ENCODE measurements at regions not wholly inside any gene's neighbourhood (a gene's known extent, or its start where the extent isn't known, plus 50 kb on each side); places are given as distances from the start of the nearest gene placed in this dataset.

GRCh38 chr12:77736219-77736965 is 94.3 kb upstream of the NAV3 start:
- no peak for TF ChIP-seq GATA3 (IDR thresholded peaks at IDR 0.05; ENCODE audit: low read depth, low read length)
- no peak for TF ChIP-seq GATA2 (IDR thresholded peaks at IDR 0.05; ENCODE audit: low read depth, low read length)

GRCh38 chr12:77734214-77734883 is 96.3 kb upstream of the NAV3 start:
- TF ChIP-seq GATA3 (IDR thresholded peaks at IDR 0.05; ENCODE audit: low read depth, low read length) = no peak
- TF ChIP-seq GATA2 (IDR thresholded peaks at IDR 0.05; ENCODE audit: low read depth, low read length) = no peak

DNA sequence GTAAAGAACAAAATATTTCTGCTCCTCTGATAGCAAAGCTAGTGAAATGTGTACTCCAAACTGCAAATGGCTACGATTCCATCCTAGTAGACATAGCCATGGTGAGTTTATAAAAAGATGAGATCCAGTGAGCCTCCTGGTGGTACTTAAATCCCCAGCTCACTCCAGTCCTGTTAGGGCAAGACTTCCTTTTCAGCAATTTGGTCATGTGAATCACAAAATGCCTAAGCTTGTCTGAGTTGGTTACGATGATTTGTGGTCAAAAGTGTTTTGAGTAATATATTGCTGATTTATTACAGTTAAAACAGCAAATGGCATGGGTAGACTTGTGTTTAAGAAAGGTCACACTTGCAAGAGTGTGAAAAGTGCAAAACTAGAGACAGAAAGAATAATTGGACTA is 102.7 kb upstream of the NAV3 start:
- TF ChIP-seq GATA3 (IDR thresholded peaks at IDR 0.05; ENCODE audit: low read depth, low read length) = no peak
- no peak for TF ChIP-seq GATA2 (IDR thresholded peaks at IDR 0.05; ENCODE audit: low read depth, low read length)

DNA sequence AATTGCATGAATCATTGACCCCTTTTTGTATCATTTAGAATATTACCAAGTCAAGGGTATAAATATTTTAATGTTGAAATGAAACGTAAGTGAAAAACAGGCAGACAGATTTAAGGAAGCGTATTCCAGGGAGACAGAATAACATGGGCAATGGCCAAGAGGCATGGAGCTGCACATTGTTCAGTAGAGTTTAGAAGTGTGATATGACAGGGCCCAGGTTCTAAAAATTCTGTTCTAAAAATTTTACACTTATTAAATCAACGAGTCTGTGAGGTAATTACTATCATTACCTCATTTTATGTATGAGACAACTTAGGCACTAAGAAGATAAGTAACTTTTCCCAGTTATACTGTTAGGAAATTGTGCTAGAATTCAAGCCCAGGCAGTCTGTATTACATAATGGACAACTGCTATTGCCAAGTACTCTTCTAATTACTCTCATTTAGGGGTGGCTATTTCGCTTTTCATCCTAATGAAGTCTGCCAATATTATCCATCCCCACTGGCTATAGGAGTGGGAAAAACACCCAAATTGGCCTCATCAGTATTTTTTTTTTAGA is 103.2 kb upstream of the NAV3 start:
- TF ChIP-seq GATA2 (IDR thresholded peaks at IDR 0.05; ENCODE audit: low read depth, low read length) = no peak
- no peak for TF ChIP-seq GATA3 (IDR thresholded peaks at IDR 0.05; ENCODE audit: low read depth, low read length)

DNA sequence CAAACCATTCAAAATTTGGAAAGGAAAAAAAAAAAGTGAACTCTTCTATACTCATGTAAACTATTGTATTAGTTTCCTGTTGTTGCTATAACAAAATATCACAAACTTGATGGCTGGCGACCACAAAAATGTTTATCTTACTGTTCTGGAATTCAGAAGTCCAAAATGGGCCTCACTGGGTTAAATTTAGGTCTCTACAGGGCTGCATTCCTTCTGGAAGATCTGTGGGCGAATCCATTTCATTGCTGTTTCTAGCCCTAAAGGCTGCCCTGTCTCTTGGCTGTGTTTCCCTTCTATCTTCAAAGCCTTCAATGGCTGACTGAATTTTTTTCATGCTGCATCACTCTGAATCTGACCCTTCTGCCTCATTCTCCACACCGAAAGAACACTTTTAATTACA is 105.1 kb upstream of the NAV3 start:
- no peak for TF ChIP-seq GATA2 (IDR thresholded peaks at IDR 0.05; ENCODE audit: low read depth, low read length)
- TF ChIP-seq GATA3 (IDR thresholded peaks at IDR 0.05; ENCODE audit: low read depth, low read length) = no peak

GRCh38 chr12:77724367-77724957 is 106.2 kb upstream of the NAV3 start:
- TF ChIP-seq GATA3 (IDR thresholded peaks at IDR 0.05; ENCODE audit: low read depth, low read length) = no peak
- no peak for TF ChIP-seq GATA2 (IDR thresholded peaks at IDR 0.05; ENCODE audit: low read depth, low read length)

GRCh38 chr12:77723308-77723707 is 107.4 kb upstream of the NAV3 start:
- TF ChIP-seq GATA3 (IDR thresholded peaks at IDR 0.05; ENCODE audit: low read depth, low read length) (no peak), GATA2 (IDR thresholded peaks at IDR 0.05; ENCODE audit: low read depth, low read length) (no peak)

DNA sequence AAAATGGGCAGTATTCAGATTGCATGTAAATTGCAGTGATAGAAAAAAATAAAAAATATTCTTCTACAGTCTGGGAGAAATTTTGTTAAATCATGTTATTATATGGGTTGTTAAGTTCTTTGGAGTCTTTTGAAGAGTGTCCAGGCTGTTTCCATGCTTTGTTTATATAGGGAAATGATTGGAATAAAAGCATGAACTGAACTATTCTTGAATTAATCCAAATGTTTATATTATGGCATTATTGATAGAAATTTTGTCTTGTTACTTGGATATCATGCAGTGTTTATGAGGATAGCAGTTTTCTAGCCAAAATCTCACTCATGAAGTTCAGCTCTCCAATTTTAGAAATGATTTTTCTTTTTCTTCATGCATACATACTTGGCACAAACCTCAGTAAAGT is 108.2 kb upstream of the NAV3 start:
- TF ChIP-seq GATA3 (IDR thresholded peaks at IDR 0.05; ENCODE audit: low read depth, low read length) (no peak), GATA2 (IDR thresholded peaks at IDR 0.05; ENCODE audit: low read depth, low read length) (no peak)

DNA sequence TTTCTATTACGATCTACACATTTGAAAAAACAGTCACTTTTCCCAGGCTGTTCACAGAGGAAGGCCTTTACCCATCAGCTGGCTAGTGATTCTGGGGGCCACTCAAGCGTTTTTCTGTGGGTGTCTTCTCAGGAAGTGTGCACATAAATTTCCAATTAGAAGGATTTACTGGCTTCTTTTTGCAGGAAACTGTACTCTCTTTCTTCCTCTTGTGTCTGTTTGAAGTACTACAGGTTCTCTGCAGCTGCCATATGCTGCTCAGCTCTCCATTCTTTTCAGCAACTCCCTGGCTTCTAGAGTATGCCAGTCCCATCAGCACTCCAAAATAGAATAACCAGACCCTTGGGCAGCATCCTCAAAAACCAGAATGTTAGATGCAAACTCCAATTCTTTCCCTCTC is 110.4 kb upstream of the NAV3 start:
- TF ChIP-seq GATA3 (IDR thresholded peaks at IDR 0.05; ENCODE audit: low read depth, low read length) (no peak), GATA2 (IDR thresholded peaks at IDR 0.05; ENCODE audit: low read depth, low read length) (no peak)

DNA sequence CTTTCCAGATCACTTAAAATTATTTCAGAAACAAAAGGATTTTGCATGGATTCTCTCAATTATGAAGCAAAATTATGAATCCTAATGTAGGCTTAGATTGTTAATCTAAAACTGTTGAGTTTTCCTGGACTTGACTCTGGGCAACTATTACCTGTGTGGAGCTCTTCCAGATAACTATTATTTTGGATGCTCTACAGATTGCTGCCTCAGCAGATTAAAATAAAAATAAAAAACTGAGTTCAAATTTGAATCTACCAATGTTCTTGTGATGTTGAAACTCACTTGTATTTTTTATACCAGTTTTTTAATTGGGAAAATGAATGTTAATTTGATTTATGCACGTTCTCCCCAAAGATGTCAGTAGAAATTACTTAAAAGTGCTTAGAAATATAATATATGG is 120.5 kb upstream of the NAV3 start:
- TF ChIP-seq GATA2 (IDR thresholded peaks at IDR 0.05; ENCODE audit: low read depth, low read length) (no peak), GATA3 (IDR thresholded peaks at IDR 0.05; ENCODE audit: low read depth, low read length) (no peak)

DNA sequence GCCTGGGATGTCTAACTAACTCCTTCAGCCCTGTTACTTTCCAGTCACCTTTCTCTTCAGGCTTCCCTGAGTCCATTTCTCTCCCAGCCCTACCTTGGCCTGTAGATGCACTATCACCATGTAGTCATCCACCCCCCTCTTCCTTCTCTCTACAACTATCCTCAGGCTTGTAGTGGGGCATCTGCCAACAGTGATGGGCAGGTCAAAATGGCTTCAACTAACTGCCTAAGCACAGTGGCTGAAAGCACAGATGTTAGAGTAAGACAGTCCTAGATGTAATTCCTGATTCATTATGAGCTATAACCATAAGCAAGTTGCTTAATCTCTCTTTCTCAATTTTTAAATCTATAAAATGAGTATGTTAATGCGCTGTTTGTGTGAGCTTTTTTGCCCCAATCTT is 133.6 kb upstream of the NAV3 start:
- no peak for TF ChIP-seq GATA3 (IDR thresholded peaks at IDR 0.05; ENCODE audit: low read depth, low read length)
- no peak for TF ChIP-seq GATA2 (IDR thresholded peaks at IDR 0.05; ENCODE audit: low read depth, low read length)

DNA sequence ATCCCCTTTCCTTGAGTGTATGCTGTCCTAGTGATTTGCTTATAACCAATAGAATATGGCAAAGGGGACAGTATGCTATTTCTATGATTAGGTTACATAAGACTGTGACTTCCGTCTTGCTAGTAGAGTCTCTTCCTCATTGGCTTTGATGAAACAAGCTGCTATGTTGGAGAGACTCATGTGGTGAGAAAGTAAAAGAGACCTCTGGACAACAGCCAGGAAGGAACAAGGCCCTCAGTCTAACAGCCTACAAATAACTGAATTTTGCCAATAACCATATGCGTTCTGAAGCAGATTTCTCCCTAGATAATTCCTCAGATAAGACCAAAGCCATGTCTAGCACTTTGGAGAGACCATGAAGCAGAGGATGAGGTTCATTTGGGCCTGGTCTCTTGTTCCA is 134.5 kb upstream of the NAV3 start:
- TF ChIP-seq GATA3 (IDR thresholded peaks at IDR 0.05; ENCODE audit: low read depth, low read length) = no peak
- TF ChIP-seq GATA2 (IDR thresholded peaks at IDR 0.05; ENCODE audit: low read depth, low read length) = no peak

DNA sequence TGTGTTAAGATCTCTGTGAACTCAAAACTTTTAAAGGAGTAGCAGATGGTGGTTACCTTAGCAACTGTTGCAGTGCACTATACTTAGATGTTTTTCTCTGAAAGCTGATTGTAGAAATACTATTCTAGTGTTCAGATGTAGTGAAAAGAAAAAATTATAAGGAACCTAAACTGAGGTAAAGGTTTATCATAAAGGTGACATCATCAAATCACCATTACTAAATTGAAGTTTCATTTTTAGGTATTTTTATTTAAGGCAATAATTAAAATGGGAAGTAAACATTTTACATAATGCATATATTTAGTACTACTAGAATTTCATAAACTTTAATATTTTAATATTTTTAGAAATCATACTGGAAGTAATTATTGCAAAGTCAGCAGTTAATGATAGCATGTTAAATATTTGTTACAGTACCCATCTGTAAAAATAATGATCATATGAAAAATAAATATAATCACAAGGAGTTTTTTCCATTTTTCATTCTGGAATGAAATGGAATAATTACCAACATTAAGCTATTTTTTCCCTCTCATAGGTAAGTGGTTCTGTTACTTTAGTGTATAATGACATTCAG is 141.1 kb upstream of the NAV3 start:
- TF ChIP-seq GATA3 (IDR thresholded peaks at IDR 0.05; ENCODE audit: low read depth, low read length) = no peak
- no peak for TF ChIP-seq GATA2 (IDR thresholded peaks at IDR 0.05; ENCODE audit: low read depth, low read length)

- TF ChIP-seq GATA3 (IDR thresholded peaks at IDR 0.05; ENCODE audit: low read depth, low read length) (no peak), GATA2 (IDR thresholded peaks at IDR 0.05; ENCODE audit: low read depth, low read length) (no peak)
These were observed 143.4 kb upstream of the NAV3 start for GRCh38 chr12:77687321-77687720.

All from SH-SY5Y (cell line).